HG03025 (cell line): ENCODE measurements at regions not wholly inside any gene's neighbourhood (a gene's known extent, or its start where the extent isn't known, plus 50 kb on each side); places are given as distances from the start of the nearest gene placed in this dataset.

Experiments used
- ATAC-seq: cut with Tn5 transposase; IDR thresholded peaks from one replicate; pipeline ENCODE4 v1.9.1; 2021; ENCODE audit warnings: mild to moderate bottlenecking, moderate library complexity; ENCODE audit not compliant: unreplicated experiment, low FRiP score

- no peak for ATAC-seq
Measured at GRCh38 chr13:50071379-50071778, 56.1 kb downstream of the KCNRG start.

- no peak for ATAC-seq
Measured at GRCh38 chr13:50072676-50073075, 57.4 kb downstream of the KCNRG start.

- no peak for ATAC-seq
Measured at GRCh38 chr13:50073340-50073739, 58.1 kb downstream of the KCNRG start.

- ATAC-seq: peak; percentile 47
Measured at GRCh38 chr13:50074843-50075242, 59.6 kb downstream of the KCNRG start.

GRCh38 chr13:50075619-50076097 lies 60.4 kb downstream of the KCNRG start:
- no peak for ATAC-seq

GRCh38 chr13:50077431-50077830 lies 62.2 kb downstream of the KCNRG start:
- ATAC-seq: no peak

GRCh38 chr13:50078231-50078894 lies 63.1 kb downstream of the KCNRG start:
- no peak for ATAC-seq

- ATAC-seq: no peak
Measured at GRCh38 chr13:50078895-50079654, 63.8 kb downstream of the KCNRG start.

GRCh38 chr13:50079655-50080202 lies 64.5 kb downstream of the KCNRG start:
- ATAC-seq: no peak

GRCh38 chr13:50080203-50080910 lies 65.1 kb downstream of the KCNRG start:
- no peak for ATAC-seq

- peak; percentile 12 for ATAC-seq
Measured at GRCh38 chr13:50080911-50081678, 65.9 kb downstream of the KCNRG start.

GRCh38 chr13:50081679-50082425 lies 66.6 kb downstream of the KCNRG start:
- peak; percentile 69 for ATAC-seq

GRCh38 chr13:50082426-50083281 lies 67.4 kb downstream of the KCNRG start:
- peak; percentile 44 for ATAC-seq

- no peak for ATAC-seq
Measured at GRCh38 chr13:50085063-50085462, 69.8 kb downstream of the KCNRG start.

GRCh38 chr13:50089633-50090032 lies 74.4 kb downstream of the KCNRG start:
- ATAC-seq: no peak

GRCh38 chr13:50090211-50090610 lies 75.0 kb downstream of the KCNRG start:
- ATAC-seq: no peak

GRCh38 chr13:50094615-50095293 lies 79.5 kb downstream of the KCNRG start:
- ATAC-seq: no peak

GRCh38 chr13:50098693-50099092 lies 83.4 kb downstream of the KCNRG start:
- no peak for ATAC-seq
